Ascending aorta (tissue), 2 donors: ENCODE measurements at regions not wholly inside any gene's neighbourhood (a gene's known extent, or its start where the extent isn't known, plus 50 kb on each side); places are given as distances from the start of the nearest gene placed in this dataset.

Experiments used
- DNase-seq, 2 donors: peaks; one replicate each; pipeline ENCODE4 v3.0.0-alpha.2; 2019; ENCODE audit warnings: low spot score in 2 of 2
- H3K27ac ChIP-seq, 2 donors: fragments of 200-600 bp; sonication (generic); one replicate each; pipeline ENCODE4 v1.5.1; 2016 to 2017; ENCODE audit warnings: mild to moderate bottlenecking in 1 of 2
- H3K27me3 ChIP-seq: fragments of 200-600 bp; sonication (generic); one replicate; pipeline ENCODE4 v1.5.1; 2017
- H3K36me3 ChIP-seq, 2 donors: fragments of 200-600 bp; sonication (generic); one replicate each; pipeline ENCODE4 v1.5.1; 2016
- H3K4me1 ChIP-seq, 2 donors: fragments of 200-600 bp; sonication (generic); one replicate each; pipeline ENCODE4 v1.5.1; 2016 to 2017; ENCODE audit warnings: mild to moderate bottlenecking in 1 of 2
- H3K4me3 ChIP-seq, 2 donors: fragments of 200-600 bp; sonication (generic); one replicate each; pipeline ENCODE4 v1.5.1; 2016 to 2017; ENCODE audit warnings: mild to moderate bottlenecking in 1 of 2
- H3K9me3 ChIP-seq, 2 donors: fragments of 200-600 bp; sonication (generic); one replicate each; pipeline ENCODE4 v1.5.1; 2016
- intact Hi-C: fragments of 100-400 bp; cut with DNase I; formaldehyde crosslinking; loops from one replicate; pipeline ENCODE4 v1.15.1; 2023
- TF ChIP-seq, protein P1 (sequence below), 3 experiments: fragments of 200-600 bp in 2 of 3; fragments of 450-650 bp in 1 of 3; sonication (generic) in 2 of 3; IDR thresholded peaks; one replicate each; pipeline ENCODE4 v1.5.1; 2016 to 2019; ENCODE audit warnings: antibody characterized with exemption in 3 of 3, mild to moderate bottlenecking in 1 of 3, moderate library complexity in 1 of 3

DNA sequence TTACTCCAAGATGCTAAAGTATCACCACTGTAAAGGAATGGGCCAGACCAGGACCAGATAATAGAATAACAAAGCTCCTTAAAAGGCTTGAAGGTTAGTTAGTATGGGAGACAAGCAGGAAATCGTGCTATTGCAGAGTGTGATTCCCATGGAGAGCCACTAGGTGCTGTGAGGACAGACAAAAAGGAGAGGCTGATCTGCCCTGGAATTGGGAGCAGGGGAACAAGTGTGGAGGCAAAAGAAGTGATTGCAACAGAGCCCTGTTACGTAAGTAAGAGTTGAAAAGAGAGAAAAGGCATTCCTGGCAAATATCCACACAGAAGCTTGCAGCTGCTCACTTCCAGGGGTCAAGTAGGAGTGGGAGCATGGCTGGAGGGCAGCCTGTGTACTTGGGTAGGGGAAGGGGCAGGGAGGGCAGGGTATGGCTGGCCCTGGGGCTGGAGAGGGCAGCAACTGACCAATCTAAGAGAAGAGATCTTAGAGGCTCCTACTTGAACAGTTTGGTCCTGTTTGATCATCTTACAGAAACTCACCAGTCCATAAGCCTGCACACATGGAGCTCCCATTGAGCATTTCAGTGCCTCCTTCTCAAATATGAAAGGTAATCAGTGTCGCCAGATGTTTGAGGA lies 207.7 kb upstream of the GJB5 start:
- H3K36me3 ChIP-seq = no peaks in the 10 kb centered on the region
- no peak for DNase-seq
- intact Hi-C loops = no loop called here
- H3K4me3 ChIP-seq = no peak overlapping the region
- TF ChIP-seq, protein P1, sequence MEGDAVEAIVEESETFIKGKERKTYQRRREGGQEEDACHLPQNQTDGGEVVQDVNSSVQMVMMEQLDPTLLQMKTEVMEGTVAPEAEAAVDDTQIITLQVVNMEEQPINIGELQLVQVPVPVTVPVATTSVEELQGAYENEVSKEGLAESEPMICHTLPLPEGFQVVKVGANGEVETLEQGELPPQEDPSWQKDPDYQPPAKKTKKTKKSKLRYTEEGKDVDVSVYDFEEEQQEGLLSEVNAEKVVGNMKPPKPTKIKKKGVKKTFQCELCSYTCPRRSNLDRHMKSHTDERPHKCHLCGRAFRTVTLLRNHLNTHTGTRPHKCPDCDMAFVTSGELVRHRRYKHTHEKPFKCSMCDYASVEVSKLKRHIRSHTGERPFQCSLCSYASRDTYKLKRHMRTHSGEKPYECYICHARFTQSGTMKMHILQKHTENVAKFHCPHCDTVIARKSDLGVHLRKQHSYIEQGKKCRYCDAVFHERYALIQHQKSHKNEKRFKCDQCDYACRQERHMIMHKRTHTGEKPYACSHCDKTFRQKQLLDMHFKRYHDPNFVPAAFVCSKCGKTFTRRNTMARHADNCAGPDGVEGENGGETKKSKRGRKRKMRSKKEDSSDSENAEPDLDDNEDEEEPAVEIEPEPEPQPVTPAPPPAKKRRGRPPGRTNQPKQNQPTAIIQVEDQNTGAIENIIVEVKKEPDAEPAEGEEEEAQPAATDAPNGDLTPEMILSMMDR (IDR thresholded peaks at IDR 0.05) = no peak
- no peaks in the 10 kb centered on the region for H3K27me3 ChIP-seq
- no peaks in the 10 kb centered on the region for H3K4me1 ChIP-seq
- H3K9me3 ChIP-seq = no peaks in the 10 kb centered on the region
- H3K27ac ChIP-seq = no peak overlapping the region

DNA sequence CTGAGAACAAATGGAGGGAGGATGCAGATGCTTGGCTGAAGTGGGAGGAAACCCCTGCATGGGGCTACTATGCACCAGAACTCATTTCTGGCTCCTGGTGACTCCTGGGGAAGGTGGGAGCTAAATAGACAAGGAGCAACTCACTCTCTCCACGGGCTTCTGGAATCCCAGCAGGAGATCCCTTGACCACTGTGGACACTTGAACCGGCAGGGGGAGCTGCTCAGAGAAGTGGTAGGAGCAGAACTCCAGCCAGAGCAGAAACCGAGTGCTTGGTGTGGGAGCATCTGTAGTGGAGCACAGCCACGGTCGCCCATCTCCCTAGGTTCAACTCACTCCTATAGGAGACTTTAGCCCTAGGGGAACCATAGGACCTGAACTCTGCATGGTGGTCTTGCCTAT lies 205.6 kb upstream of the GJB5 start:
- peaks cover 0 to 5% of the 10 kb centered on the region in 2 donors for H3K9me3 ChIP-seq
- no peak overlapping the region for H3K4me3 ChIP-seq
- H3K27ac ChIP-seq = no peak overlapping the region
- TF ChIP-seq, protein P1 (IDR thresholded peaks at IDR 0.05) = no peak
- no peaks in the 10 kb centered on the region for H3K27me3 ChIP-seq
- no peaks in the 10 kb centered on the region for H3K36me3 ChIP-seq
- intact Hi-C loops = no loop called here
- H3K4me1 ChIP-seq = no peaks in the 10 kb centered on the region
- no peak for DNase-seq

DNA sequence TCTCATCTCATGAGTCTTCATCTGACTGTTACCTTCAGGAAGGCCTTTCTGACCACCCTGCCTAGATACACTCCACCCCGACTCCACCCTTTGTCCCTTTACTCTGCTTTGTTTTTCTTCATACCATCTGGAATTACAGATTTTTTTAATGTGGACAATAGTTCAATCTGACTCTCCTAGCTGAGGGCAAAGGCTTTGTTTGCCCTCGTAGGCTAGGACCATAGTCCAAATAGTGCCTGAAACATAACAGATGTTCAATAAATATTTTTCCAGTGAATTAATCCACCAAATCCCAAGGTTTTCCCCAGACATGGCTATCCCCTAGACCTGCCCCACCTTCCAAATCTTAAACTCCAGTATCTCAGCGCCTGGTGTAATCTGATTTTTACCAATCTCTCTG lies 176.5 kb upstream of the GJB5 start:
- TF ChIP-seq, protein P1 (IDR thresholded peaks at IDR 0.05) = no peak
- no peaks in the 10 kb centered on the region for H3K36me3 ChIP-seq
- no peaks in the 10 kb centered on the region for H3K9me3 ChIP-seq
- intact Hi-C loops = no loop called here
- no peaks in the 10 kb centered on the region for H3K4me1 ChIP-seq
- no peak overlapping the region for H3K4me3 ChIP-seq
- DNase-seq = no peak
- no peak overlapping the region for H3K27ac ChIP-seq
- H3K27me3 ChIP-seq = no peaks in the 10 kb centered on the region

- no peaks in the 10 kb centered on the region for H3K9me3 ChIP-seq
- H3K4me3 ChIP-seq = no peak overlapping the region
- H3K27me3 ChIP-seq = no peaks in the 10 kb centered on the region
- H3K27ac ChIP-seq = no peak overlapping the region
- H3K36me3 ChIP-seq = no peaks in the 10 kb centered on the region
- no peaks in the 10 kb centered on the region for H3K4me1 ChIP-seq
- TF ChIP-seq, protein P1 (IDR thresholded peaks at IDR 0.05) = no peak
- no peak for DNase-seq
- intact Hi-C loops = no loop called here
These were observed 172.5 kb upstream of the GJB5 start for GRCh38 chr1:34582356-34582755.

DNA sequence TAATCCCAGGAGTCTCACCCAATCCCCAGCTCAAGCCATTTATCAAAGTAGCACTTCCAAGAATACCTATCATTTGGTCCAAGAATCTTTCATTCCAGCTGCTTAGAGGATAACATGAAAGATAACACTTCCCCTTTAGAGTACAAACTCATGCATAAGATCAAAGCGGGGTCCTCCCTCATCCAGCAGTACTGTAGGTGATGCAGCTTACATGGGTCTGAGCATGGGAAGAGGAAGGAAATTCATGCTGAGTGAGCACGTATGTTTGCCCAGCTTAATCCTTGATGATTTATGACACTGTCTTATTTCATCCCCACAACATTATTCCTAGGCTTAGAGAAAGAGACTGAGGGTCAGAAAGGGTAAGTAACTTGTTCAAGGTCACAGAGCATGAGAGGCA lies 167.1 kb upstream of the GJB5 start:
- TF ChIP-seq, protein P1 (IDR thresholded peaks at IDR 0.05) = no peak
- intact Hi-C loops = no loop called here
- Histone ChIP-seq H3K27me3 (no peaks in the 10 kb centered on the region), H3K27ac (no peak overlapping the region), H3K4me1 (no peaks in the 10 kb centered on the region), H3K9me3 (no peaks in the 10 kb centered on the region), H3K36me3 (no peaks in the 10 kb centered on the region), H3K4me3 (no peak overlapping the region)
- DNase-seq = no peak

DNA sequence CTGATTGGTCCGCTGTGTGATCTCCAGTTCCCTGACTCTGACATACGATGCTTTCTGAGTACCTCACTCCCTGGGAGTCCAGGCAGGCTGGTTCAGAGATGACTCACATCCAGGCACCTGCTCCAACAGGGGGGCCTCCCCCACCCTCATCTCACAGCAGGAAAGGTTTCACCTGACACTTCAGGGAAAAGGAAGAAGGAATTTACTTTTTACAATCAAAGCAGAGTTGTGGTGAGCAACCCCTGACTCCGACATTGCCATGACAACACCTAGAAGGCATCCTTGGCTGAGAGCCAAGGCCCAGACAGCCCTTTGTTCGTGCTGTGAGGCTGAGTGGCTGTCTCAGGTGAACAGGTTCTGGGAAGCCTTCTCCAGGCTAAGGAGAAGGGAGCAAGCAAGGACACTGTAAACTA lies 164.6 kb upstream of the GJB5 start:
- H3K27me3 ChIP-seq = no peaks in the 10 kb centered on the region
- no peak overlapping the region for H3K4me3 ChIP-seq
- H3K4me1 ChIP-seq = no peaks in the 10 kb centered on the region
- no peak for DNase-seq
- TF ChIP-seq, protein P1 (IDR thresholded peaks at IDR 0.05) = no peak
- H3K9me3 ChIP-seq = no peaks in the 10 kb centered on the region
- no peaks in the 10 kb centered on the region for H3K36me3 ChIP-seq
- no peak overlapping the region for H3K27ac ChIP-seq
- intact Hi-C loops = no loop called here
